Muscle layer of duodenum (tissue), 2 donors: ENCODE measurements at regions not wholly inside any gene's neighbourhood (a gene's known extent, or its start where the extent isn't known, plus 50 kb on each side); places are given as distances from the start of the nearest gene placed in this dataset.

Experiments used
- H3K27ac ChIP-seq: one replicate; pipeline ENCODE4 v1.7.0; 2013; ENCODE audit warnings: mild to moderate bottlenecking, low read length
- H3K27me3 ChIP-seq: one replicate; pipeline ENCODE4 v1.7.0; 2013; ENCODE audit warnings: low read depth, mild to moderate bottlenecking, control low read depth, low read length
- H3K36me3 ChIP-seq, 2 donors: one replicate each; pipeline ENCODE4 v1.7.0; 2013; ENCODE audit warnings: low read length in 2 of 2, control low read depth in 1 of 2, mild to moderate bottlenecking in 1 of 2; ENCODE audit not compliant: insufficient read depth in 2 of 2, control insufficient read depth in 1 of 2
- H3K4me1 ChIP-seq, 2 donors: one replicate each; pipeline ENCODE4 v1.7.0; 2013; ENCODE audit warnings: low read length in 2 of 2, mild to moderate bottlenecking in 2 of 2, control low read depth in 1 of 2, moderate library complexity in 1 of 2; ENCODE audit not compliant: insufficient read depth in 2 of 2, control insufficient read depth in 1 of 2
- H3K4me3 ChIP-seq, 2 donors: one replicate each; pipeline ENCODE4 v1.7.0; 2013; ENCODE audit warnings: low read length in 2 of 2, low read depth in 1 of 2, mild to moderate bottlenecking in 1 of 2
- H3K9me3 ChIP-seq, 2 donors: one replicate each; pipeline ENCODE4 v1.7.0; 2013; ENCODE audit warnings: low read length in 2 of 2, control low read depth in 1 of 2, mild to moderate bottlenecking in 1 of 2; ENCODE audit not compliant: control insufficient read depth in 1 of 2
- donor health status: healthy.

DNA sequence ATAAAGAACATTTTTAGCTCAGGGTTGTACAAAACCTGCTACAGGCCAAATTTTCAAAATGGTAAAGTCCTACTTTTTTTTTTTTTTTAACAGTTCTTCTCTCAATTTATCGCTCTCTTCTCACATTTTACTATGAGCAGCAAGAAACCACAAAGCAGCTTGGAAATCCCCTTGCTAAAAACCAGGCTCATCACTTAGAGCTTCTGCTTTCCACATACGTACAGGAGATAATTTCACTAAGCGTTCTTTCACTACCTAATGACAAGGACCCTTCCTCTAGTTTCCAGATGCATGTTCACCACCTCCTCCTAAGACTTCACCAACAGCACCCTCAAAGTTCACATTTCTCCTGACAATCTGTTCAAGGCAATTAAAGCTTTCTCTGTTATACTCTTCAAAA is 294.9 kb upstream of the CYRIA start:
- H3K4me3 ChIP-seq: no peak overlapping the region
- H3K27ac ChIP-seq: no peak overlapping the region
- no peaks in the 10 kb centered on the region for H3K36me3 ChIP-seq
- no peaks in the 10 kb centered on the region for H3K27me3 ChIP-seq
- no peaks in the 10 kb centered on the region for H3K4me1 ChIP-seq
- no peaks in the 10 kb centered on the region for H3K9me3 ChIP-seq

DNA sequence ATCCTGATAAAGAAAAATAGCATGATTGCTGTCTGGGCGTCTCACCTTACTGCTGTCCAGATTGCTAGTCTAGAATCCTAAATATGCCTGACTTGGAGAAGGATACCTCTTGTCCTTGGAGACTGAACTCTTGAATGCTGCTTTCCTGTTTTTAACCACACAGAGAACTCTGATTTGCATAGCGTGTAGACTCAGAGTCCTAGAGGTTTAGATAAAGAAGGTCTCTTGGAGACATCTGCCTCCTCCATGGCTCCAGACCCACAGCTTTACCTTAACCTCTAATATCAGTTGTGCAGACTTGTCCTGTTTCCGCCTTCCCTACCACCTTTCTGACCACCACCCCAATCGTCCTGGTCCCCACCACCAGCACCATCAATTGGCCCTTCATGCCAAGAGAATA is 292.6 kb upstream of the CYRIA start:
- Histone ChIP-seq H3K27me3 (no peaks in the 10 kb centered on the region), H3K4me3 (no peak overlapping the region), H3K36me3 (no peaks in the 10 kb centered on the region)

DNA sequence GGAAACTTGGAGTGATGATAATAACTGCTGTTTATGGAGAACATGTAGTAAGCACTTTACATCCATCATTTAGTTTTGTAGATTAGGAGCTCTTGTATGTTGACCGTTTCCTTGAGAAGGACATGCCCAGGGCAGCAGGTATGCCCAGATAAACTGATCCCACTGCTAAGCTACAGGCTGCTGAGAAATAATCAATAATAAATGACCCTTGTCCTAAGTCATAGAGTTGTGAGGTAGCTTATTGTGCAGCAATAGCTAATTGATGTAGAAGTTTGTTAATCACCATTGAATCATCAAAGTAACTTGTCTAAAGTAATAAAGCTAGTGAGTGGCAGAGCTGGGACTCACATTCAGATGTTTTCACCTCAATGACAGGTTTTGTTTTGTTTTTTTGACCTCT is 287.2 kb upstream of the CYRIA start:
- no peaks in the 10 kb centered on the region for H3K27me3 ChIP-seq
- no peak overlapping the region for H3K4me3 ChIP-seq
- H3K27ac ChIP-seq: no peak overlapping the region
- no peaks in the 10 kb centered on the region for H3K4me1 ChIP-seq
- no peaks in the 10 kb centered on the region for H3K9me3 ChIP-seq
- no peaks in the 10 kb centered on the region for H3K36me3 ChIP-seq

More for the DNA sequence above, 292.6 kb upstream of the CYRIA start:
- Histone ChIP-seq H3K9me3 (no peaks in the 10 kb centered on the region), H3K27ac (no peak overlapping the region), H3K4me1 (no peaks in the 10 kb centered on the region)

DNA sequence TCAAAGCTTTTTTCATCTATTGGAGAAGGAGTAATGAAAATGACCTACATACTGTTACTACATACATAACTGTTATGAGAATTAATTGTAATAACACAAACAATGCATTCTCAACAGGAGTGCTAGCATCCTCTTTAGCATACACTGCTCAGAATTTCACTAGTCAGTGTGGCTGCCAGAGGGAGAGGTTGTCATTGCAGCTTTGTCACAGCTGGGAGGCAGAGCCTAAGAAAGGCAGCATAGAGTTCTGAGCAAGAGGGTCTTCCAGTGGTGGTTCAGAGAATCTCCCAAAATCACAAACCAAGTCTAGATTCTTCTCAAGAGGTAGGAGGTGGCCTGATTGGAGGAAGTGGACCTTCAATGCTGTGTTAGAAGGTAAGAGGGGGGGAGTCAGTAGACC is 286.7 kb upstream of the CYRIA start:
- H3K9me3 ChIP-seq: no peaks in the 10 kb centered on the region
- H3K27ac ChIP-seq: no peak overlapping the region
- no peaks in the 10 kb centered on the region for H3K27me3 ChIP-seq
- no peak overlapping the region for H3K4me3 ChIP-seq
- no peaks in the 10 kb centered on the region for H3K36me3 ChIP-seq
- H3K4me1 ChIP-seq: no peaks in the 10 kb centered on the region

DNA sequence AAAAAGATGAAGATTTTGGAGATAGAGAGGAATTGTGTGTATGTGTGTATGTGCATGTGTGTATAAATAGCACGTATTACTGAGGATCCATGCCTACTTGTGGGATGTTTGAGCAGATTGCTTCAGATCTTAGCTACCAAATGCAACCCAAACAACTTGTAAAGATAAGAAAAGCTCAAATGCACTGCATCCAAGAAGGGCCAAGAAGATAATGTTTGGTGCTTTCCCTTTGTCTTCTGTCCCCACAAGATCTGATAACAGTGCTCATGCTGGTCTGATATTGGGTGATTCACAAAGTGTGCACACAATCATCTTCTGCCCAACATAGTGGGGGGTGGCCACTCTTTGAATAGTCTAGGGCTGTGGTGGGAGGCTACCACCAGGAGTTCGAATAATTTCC is 284.8 kb upstream of the CYRIA start:
- H3K27me3 ChIP-seq: no peaks in the 10 kb centered on the region
- H3K9me3 ChIP-seq: no peaks in the 10 kb centered on the region
- H3K4me1 ChIP-seq: no peaks in the 10 kb centered on the region
- H3K4me3 ChIP-seq: no peak overlapping the region
- H3K36me3 ChIP-seq: no peaks in the 10 kb centered on the region
- no peak overlapping the region for H3K27ac ChIP-seq

DNA sequence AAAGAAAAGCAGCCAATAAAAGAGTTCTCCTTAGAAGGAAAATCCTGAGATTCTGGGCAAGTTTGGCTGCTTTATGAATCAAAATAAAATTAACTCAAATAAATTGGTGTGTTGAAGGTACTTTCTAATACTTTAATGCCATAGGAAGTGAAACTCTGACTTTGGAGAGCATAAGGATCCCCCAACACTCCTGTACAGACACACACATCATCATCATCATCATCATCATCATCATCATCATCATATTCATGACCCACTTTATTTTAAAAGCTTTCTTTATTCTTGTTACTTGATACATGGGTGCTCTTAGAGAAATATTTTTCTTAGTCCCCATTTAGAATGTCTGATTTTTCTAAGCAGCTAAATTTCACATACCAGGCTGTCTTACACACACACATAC is 283.1 kb upstream of the CYRIA start:
- no peaks in the 10 kb centered on the region for H3K27me3 ChIP-seq
- no peaks in the 10 kb centered on the region for H3K9me3 ChIP-seq
- H3K4me1 ChIP-seq: no peaks in the 10 kb centered on the region
- no peaks in the 10 kb centered on the region for H3K36me3 ChIP-seq
- H3K27ac ChIP-seq: no peak overlapping the region
- H3K4me3 ChIP-seq: no peak overlapping the region

DNA sequence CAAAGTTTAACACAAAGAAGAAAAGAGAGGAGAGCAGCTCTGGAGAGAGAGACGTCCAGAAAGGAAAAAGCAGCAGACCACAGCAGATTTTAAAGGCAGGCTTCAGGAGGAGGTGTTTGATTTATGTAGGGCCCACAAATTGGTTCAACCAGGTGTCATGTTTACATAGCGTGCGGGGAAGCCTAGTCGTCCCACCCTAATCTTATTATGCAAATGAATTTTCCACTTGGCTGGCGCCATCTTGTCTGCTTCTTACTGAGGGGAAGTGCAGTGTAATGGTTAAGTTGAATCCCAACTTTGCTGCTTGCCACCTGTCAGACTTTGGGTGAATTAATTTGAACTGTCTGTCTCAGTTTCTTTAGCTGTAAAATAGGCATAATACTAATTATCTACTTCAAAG is 282.4 kb upstream of the CYRIA start:
- no peaks in the 10 kb centered on the region for H3K36me3 ChIP-seq
- no peaks in the 10 kb centered on the region for H3K9me3 ChIP-seq
- H3K27ac ChIP-seq: no peak overlapping the region
- no peaks in the 10 kb centered on the region for H3K4me1 ChIP-seq
- H3K27me3 ChIP-seq: no peaks in the 10 kb centered on the region
- H3K4me3 ChIP-seq: no peak overlapping the region

DNA sequence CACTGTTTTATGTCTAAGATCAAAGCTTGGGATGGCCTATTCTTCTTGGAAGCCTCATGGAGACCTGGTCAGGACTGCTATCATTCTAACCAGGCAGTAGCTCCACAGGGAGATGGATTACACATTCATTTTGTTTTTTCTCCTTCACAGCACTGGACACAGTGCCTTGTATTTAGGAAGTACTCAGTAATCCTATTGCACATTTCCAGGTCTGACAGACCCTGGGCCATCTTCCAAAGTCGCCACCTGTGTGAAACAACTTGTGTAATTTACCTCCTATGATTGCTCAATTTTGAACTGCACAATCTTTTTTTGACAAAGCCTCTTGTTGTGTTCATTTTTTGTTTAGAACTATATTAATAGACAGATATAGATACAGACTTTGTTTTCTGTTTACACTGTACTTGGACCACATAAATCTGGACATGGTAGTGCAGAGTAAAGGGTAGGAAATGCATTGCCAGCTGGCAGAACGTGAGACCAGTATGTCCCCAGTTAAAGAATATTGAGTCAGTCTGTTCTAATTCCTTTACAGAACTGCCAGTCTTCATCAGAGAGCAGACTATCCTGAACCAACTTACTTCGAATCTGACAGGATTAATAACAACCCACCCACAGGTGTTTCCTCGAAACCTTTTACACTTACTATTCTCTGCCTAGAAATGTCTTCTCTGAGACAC is 277.8 kb upstream of the CYRIA start:
- H3K27me3 ChIP-seq: no peaks in the 10 kb centered on the region
- no peaks in the 10 kb centered on the region for H3K9me3 ChIP-seq
- no peaks in the 10 kb centered on the region for H3K4me1 ChIP-seq
- no peak overlapping the region for H3K27ac ChIP-seq
- H3K36me3 ChIP-seq: no peaks in the 10 kb centered on the region
- no peak overlapping the region for H3K4me3 ChIP-seq

DNA sequence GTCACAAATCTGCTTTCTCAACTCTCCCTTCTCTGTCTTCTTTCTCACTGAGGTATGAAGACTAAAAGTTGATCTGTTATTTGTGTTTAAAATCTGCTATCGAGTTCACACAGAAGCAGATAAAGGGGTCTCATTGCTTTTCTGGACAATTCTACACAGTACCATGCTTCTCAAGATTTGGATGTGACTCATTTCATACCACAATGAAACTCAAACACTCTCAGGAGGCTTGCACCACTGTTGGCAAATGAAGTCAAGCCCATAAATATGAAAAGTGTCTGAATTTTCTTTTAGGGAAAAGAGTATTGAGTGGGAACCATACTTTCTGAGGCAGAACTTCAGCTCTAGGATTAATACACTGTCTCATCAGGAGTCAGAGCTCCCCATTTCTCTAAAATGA is 274.6 kb upstream of the CYRIA start:
- H3K27me3 ChIP-seq: no peaks in the 10 kb centered on the region
- H3K9me3 ChIP-seq: no peaks in the 10 kb centered on the region
- no peak overlapping the region for H3K4me3 ChIP-seq
- H3K36me3 ChIP-seq: no peaks in the 10 kb centered on the region
- H3K27ac ChIP-seq: no peak overlapping the region
- H3K4me1 ChIP-seq: no peaks in the 10 kb centered on the region

DNA sequence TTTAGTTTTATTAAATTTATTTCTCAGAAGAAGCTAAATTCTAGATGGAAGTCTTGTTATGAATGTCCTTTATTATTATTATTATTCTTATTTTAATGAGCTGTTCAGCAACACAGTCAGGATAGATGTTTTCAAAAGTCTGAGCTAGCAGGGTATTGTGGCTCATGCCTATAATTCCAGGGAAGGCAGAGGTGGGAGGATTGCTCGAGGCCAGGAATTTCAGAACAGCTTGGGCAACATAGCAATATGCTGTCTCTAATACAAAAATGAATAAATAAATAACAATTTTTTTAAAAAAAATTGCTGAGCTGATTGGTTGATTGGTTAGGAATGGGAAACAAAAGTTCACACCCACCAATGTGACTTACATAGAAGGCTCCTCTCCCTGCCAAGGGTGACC is 274.1 kb upstream of the CYRIA start:
- H3K4me1 ChIP-seq: no peaks in the 10 kb centered on the region
- no peak overlapping the region for H3K4me3 ChIP-seq
- H3K36me3 ChIP-seq: no peaks in the 10 kb centered on the region
- no peaks in the 10 kb centered on the region for H3K9me3 ChIP-seq
- no peak overlapping the region for H3K27ac ChIP-seq
- H3K27me3 ChIP-seq: no peaks in the 10 kb centered on the region

DNA sequence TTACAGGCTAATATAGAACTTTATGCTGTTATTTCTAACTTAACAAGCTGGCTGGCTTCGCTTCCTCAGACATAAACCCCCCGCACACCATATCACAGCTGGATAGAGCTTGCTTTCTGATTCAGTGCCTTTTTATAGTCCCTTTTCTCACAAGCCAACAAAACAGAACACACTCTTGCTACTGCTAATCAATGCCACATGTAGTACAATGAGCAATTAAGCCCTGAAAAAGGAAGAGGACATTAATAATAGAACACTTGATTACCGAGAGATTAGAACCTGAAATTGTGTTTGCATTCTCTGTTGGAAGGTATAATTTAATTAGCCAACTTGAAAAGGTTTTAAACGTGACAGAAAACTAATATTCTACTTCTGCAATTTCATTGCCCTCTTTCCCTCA is 267.7 kb upstream of the CYRIA start:
- Histone ChIP-seq H3K4me3 (no peak overlapping the region), H3K36me3 (no peaks in the 10 kb centered on the region), H3K9me3 (no peaks in the 10 kb centered on the region), H3K4me1 (no peaks in the 10 kb centered on the region), H3K27me3 (no peaks in the 10 kb centered on the region), H3K27ac (no peak overlapping the region)

DNA sequence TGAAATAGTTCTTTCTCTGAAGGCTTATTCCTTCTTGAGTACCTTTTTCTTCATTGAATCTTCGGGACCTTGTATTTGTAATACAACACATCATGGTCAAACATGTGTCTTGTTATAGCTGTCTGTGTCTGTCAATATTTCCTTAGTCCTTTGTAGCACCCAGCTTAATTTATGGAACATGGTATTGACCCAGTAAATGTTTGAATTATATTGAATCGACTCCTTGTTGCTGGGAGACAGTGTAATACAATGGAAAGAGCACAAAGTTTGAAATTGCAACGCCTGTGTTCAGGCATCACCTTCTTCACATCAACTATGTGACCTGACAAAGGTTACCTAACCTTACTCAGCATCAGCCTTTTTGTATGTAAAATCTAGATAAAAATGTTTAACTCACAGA is 267.2 kb upstream of the CYRIA start:
- no peaks in the 10 kb centered on the region for H3K27me3 ChIP-seq
- no peaks in the 10 kb centered on the region for H3K9me3 ChIP-seq
- H3K4me1 ChIP-seq: no peaks in the 10 kb centered on the region
- H3K36me3 ChIP-seq: no peaks in the 10 kb centered on the region
- H3K27ac ChIP-seq: no peak overlapping the region
- H3K4me3 ChIP-seq: no peak overlapping the region
